HCT116 (cell line): ENCODE measurements at regions not wholly inside any gene's neighbourhood (a gene's known extent, or its start where the extent isn't known, plus 50 kb on each side); places are given as distances from the start of the nearest gene placed in this dataset.

ENCODE experiments used
- ATAC-seq: fragments of 200-7000 bp; cut with Tn5 transposase; 2 replicates; pipeline ENCODE4 v1.9.1; 2020; ENCODE audit warnings: mild to moderate bottlenecking, moderate library complexity
- BruUV-seq: library from RNA; stranded (reverse); fragments of 400-500 nt; replicated peaks from 2 replicates; lab custom pipeline; 2021; lab: Mats Ljungman, UMichigan
- CTCF ChIA-PET: fragments of 300-600 bp; sonication (Branson Sonifier 250); formaldehyde crosslinking; loops from one replicate; lab custom pipeline; 2021; ENCODE audit warnings: antibody characterized with exemption; lab: Charles Lee
- POLR2A ChIA-PET: fragments of 300-600, 350-600 bp; sonication (Branson Sonifier 250); formaldehyde crosslinking; loops from one replicate; lab custom pipeline; 2021; ENCODE audit warnings: antibody characterized with exemption; lab: Charles Lee
- RAD21 ChIA-PET, 2 experiments: fragments of 300-600 bp; sonication (Branson Sonifier 250); formaldehyde crosslinking; loops; one replicate each; lab custom pipeline; 2023; ENCODE audit warnings: low total read pairs in 2 of 2; ENCODE audit not compliant: uncharacterized antibody in 2 of 2, unreplicated experiment in 2 of 2, low non-redundant PET in 1 of 2; lab: Charles Lee
- DNase-seq: peaks from one replicate; pipeline ENCODE4 v3.0.0-alpha.2; 2010; ENCODE audit warnings: low read depth, low spot score
- H2AFZ ChIP-seq: fragments of 200-600 bp; shearing (Covaris generic), sonication (generic); 2 replicates; pipeline ENCODE4 v1.6.1; 2017; ENCODE audit warnings: low read depth, mixed run types, mixed read lengths, antibody characterized with exemption, low read length; ENCODE audit not compliant: poor library complexity, severe bottlenecking
- H3K27ac ChIP-seq: 2 replicates; pipeline ENCODE4 v1.5.1; 2012; ENCODE audit warnings: low read depth, low read length
- H3K27me3 ChIP-seq: fragments of 200-600 bp; sonication (generic); 2 replicates; pipeline ENCODE4 v1.6.1; 2016; ENCODE audit warnings: mixed run types, low read length, mixed read lengths; ENCODE audit not compliant: insufficient read depth
- H3K36me3 ChIP-seq, 2 experiments: fragments of 200-500 bp in 1 of 2; fragments of 200-600 bp in 1 of 2; sonication (Bioruptor generic) in 1 of 2; sonication (generic) in 1 of 2; 2 replicates each; pipeline versions ENCODE4 v1.5.1 to v1.6.1; 2014 to 2016; ENCODE audit warnings: low read length in 2 of 2, inconsistent platforms in 1 of 2, mixed read lengths in 1 of 2, mixed run types in 1 of 2; ENCODE audit not compliant: insufficient read depth in 2 of 2, control insufficient read depth in 1 of 2
- H3K4me1 ChIP-seq, 2 experiments: fragments of 200-600 bp in 1 of 2; sonication (generic) in 1 of 2; 2 replicates each; pipeline versions ENCODE4 v1.5.1 to v1.6.1; 2012 to 2017; ENCODE audit warnings: low read length in 2 of 2, inconsistent platforms in 1 of 2, mild to moderate bottlenecking in 1 of 2, mixed read lengths in 1 of 2, mixed run types in 1 of 2, moderate library complexity in 1 of 2; ENCODE audit not compliant: insufficient read depth in 2 of 2, control insufficient read depth in 1 of 2
- H3K4me2 ChIP-seq: fragments of 200-600 bp; sonication (generic); 2 replicates; pipeline ENCODE4 v1.6.1; 2017; ENCODE audit warnings: mixed run types, low read length, mixed read lengths
- H3K4me3 ChIP-seq, 2 experiments: fragments of 200-600 bp in 1 of 2; sonication (generic) in 1 of 2; replicated peaks in 1 of 2; 2 replicates each; pipeline ENCODE4 v1.5.1; 2011 to 2016; ENCODE audit warnings: low read length in 2 of 2, control low read depth in 1 of 2, low read depth in 1 of 2, mild to moderate bottlenecking in 1 of 2, mixed read lengths in 1 of 2, mixed run types in 1 of 2
- H3K79me2 ChIP-seq: fragments of 200-600 bp; sonication (generic); 2 replicates; pipeline ENCODE4 v1.6.1; 2017; ENCODE audit warnings: mild to moderate bottlenecking, mixed run types, low read length, moderate library complexity, mixed read lengths; ENCODE audit not compliant: insufficient read depth
- H3K9ac ChIP-seq: fragments of 200-600 bp; sonication (generic); 2 replicates; pipeline ENCODE4 v1.6.1; 2016; ENCODE audit warnings: low read length, mixed read lengths
- H3K9me2 ChIP-seq: fragments of 200-600 bp; sonication (generic), shearing (Covaris generic); 2 replicates; pipeline ENCODE4 v1.6.1; 2017; ENCODE audit warnings: mixed run types, mild to moderate bottlenecking, moderate library complexity; ENCODE audit not compliant: insufficient read depth
- H3K9me3 ChIP-seq, 2 experiments: fragments of 200-500 bp in 1 of 2; fragments of 200-600 bp in 1 of 2; sonication (Bioruptor generic) in 1 of 2; sonication (generic) in 1 of 2; 2 replicates each; pipeline ENCODE4 v1.6.1; 2014 to 2017; ENCODE audit warnings: low read length in 2 of 2, mixed read lengths in 2 of 2, inconsistent platforms in 1 of 2, low read depth in 1 of 2, mild to moderate bottlenecking in 1 of 2, mixed run types in 1 of 2, moderate library complexity in 1 of 2; ENCODE audit not compliant: control insufficient read depth in 1 of 2, insufficient read depth in 1 of 2
- H4K20me1 ChIP-seq: fragments of 200-600 bp; sonication (generic), shearing (Covaris generic); 2 replicates; pipeline ENCODE4 v1.6.1; 2017; ENCODE audit warnings: mixed run types, mild to moderate bottlenecking, moderate library complexity; ENCODE audit not compliant: insufficient read depth
- ATF3 ChIP-seq: IDR thresholded peaks from 2 replicates; pipeline ENCODE4 v1.6.1; 2012
- CBX3 ChIP-seq: IDR thresholded peaks from 2 replicates; pipeline ENCODE4 v1.6.1; 2012; ENCODE audit warnings: low read depth
- CEBPB ChIP-seq: IDR thresholded peaks from 2 replicates; pipeline ENCODE4 v1.6.1; 2012; ENCODE audit warnings: low read depth
- EGR1 ChIP-seq: IDR thresholded peaks from 2 replicates; pipeline ENCODE4 v1.6.1; 2012; ENCODE audit warnings: low read depth
- ELF1 ChIP-seq: IDR thresholded peaks from 2 replicates; pipeline ENCODE4 v1.6.1; 2012; ENCODE audit warnings: low read depth, borderline replicate concordance
- EZH2phosphoT487 ChIP-seq: fragments of 200-600 bp; IDR thresholded peaks from 2 replicates; pipeline ENCODE4 v1.6.1; 2018; ENCODE audit warnings: antibody characterized with exemption, borderline replicate concordance
- FOSL1 ChIP-seq: IDR thresholded peaks from 2 replicates; pipeline ENCODE4 v1.6.1; 2012; ENCODE audit warnings: low read depth
- JUND ChIP-seq: IDR thresholded peaks from 2 replicates; pipeline ENCODE4 v1.6.1; 2012
- POLR2A ChIP-seq: IDR thresholded peaks from 2 replicates; pipeline ENCODE4 v1.7.0; 2011; ENCODE audit warnings: borderline replicate concordance; ENCODE audit not compliant: insufficient read depth, insufficient read length; ENCODE audit errors: extremely low read depth
- POLR2AphosphoS5 ChIP-seq: IDR thresholded peaks from 2 replicates; pipeline ENCODE4 v1.6.1; 2011; ENCODE audit warnings: mild to moderate bottlenecking, low read depth, low read length, moderate library complexity
- SP1 ChIP-seq: IDR thresholded peaks from 2 replicates; pipeline ENCODE4 v1.6.1; 2012; ENCODE audit warnings: low read depth
- SRF ChIP-seq: IDR thresholded peaks from 2 replicates; pipeline ENCODE4 v1.6.1; 2012; ENCODE audit warnings: low read depth
- TCF7L2 ChIP-seq: IDR thresholded peaks from 2 replicates; pipeline ENCODE4 v1.7.0; 2011; ENCODE audit warnings: borderline replicate concordance, inconsistent platforms; ENCODE audit not compliant: insufficient read depth, insufficient read length; ENCODE audit errors: extremely low read depth
- YY1 ChIP-seq: IDR thresholded peaks from 2 replicates; pipeline ENCODE4 v1.6.1; 2011; ENCODE audit warnings: low read length, low read depth, moderate library complexity, mild to moderate bottlenecking; ENCODE audit not compliant: insufficient replicate concordance; ENCODE audit errors: extremely low read depth
- ZFX ChIP-seq: fragments of 450-650 bp; IDR thresholded peaks from 2 replicates; pipeline ENCODE4 v1.6.1; 2017
- intact Hi-C: fragments of 100-400 bp; cut with micrococcal nuclease; formaldehyde crosslinking; loops from 2 replicates; pipeline ENCODE4 v1.10.0; 2022
- TF ChIP-seq, protein P1 (sequence below), 3 experiments: fragments of 200-600 bp in 1 of 3; sonication (generic) in 1 of 3; IDR thresholded peaks in 2 of 3; conservative IDR thresholded peaks in 1 of 3; 2 replicates each; pipeline ENCODE4 v1.5.1; 2012 to 2017; ENCODE audit warnings: low read depth in 2 of 3, low read length in 2 of 3, antibody characterized with exemption in 1 of 3, borderline replicate concordance in 1 of 3, control low read depth in 1 of 3, mild to moderate bottlenecking in 1 of 3, mixed read lengths in 1 of 3, mixed run types in 1 of 3, moderate library complexity in 1 of 3; ENCODE audit not compliant: insufficient read depth in 1 of 3
- TF ChIP-seq, protein P2 (sequence below): IDR thresholded peaks from 2 replicates; pipeline ENCODE4 v1.6.1; 2012; ENCODE audit warnings: low read depth

GRCh38 chr4:163941221-163941905 is 446.9 kb downstream of the TMA16 start (continued):
- TF ChIP-seq, protein P1, sequence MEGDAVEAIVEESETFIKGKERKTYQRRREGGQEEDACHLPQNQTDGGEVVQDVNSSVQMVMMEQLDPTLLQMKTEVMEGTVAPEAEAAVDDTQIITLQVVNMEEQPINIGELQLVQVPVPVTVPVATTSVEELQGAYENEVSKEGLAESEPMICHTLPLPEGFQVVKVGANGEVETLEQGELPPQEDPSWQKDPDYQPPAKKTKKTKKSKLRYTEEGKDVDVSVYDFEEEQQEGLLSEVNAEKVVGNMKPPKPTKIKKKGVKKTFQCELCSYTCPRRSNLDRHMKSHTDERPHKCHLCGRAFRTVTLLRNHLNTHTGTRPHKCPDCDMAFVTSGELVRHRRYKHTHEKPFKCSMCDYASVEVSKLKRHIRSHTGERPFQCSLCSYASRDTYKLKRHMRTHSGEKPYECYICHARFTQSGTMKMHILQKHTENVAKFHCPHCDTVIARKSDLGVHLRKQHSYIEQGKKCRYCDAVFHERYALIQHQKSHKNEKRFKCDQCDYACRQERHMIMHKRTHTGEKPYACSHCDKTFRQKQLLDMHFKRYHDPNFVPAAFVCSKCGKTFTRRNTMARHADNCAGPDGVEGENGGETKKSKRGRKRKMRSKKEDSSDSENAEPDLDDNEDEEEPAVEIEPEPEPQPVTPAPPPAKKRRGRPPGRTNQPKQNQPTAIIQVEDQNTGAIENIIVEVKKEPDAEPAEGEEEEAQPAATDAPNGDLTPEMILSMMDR (IDR thresholded peaks at IDR 0.05 in 2 of 3, conservative IDR thresholded peaks at IDR 0.05 in 1 of 3; ENCODE audit: borderline replicate concordance in 1 of 3, insufficient read depth in 1 of 3, low read depth in 2 of 3, low read length in 2 of 3) = no peak
- no peak for TF ChIP-seq EGR1

GRCh38 chr4:163948920-163949455 is 454.5 kb downstream of the TMA16 start:
- Histone ChIP-seq H4K20me1 (no peaks in the 10 kb centered on the region), H3K4me3 (no peak overlapping the region), H3K9me2 (no peaks in the 10 kb centered on the region), H2AFZ (no peak overlapping the region), H3K79me2 (no peaks in the 10 kb centered on the region), H3K4me2 (no peak overlapping the region), H3K4me1 (no peaks in the 10 kb centered on the region), H3K27me3 (no peaks in the 10 kb centered on the region), H3K36me3 (no peaks in the 10 kb centered on the region), H3K9me3 (no peaks in the 10 kb centered on the region), H3K9ac (no peak overlapping the region), H3K27ac (no peak overlapping the region)
- ATAC-seq (no peak), DNase-seq (no peak)
- no TSS peak for BruUV-seq
- ChIA-PET RAD21 (no interaction called here), POLR2A (no interaction called here), CTCF (no interaction called here)
- intact Hi-C loops = no loop called here
- TF ChIP-seq FOSL1 (no peak), YY1 (no peak), POLR2A (no peak), EZH2phosphoT487 (no peak), ATF3 (no peak), ELF1 (no peak), CBX3 (no peak), CEBPB (no peak), ZFX (no peak), SRF (no peak), TCF7L2 (no peak), JUND (no peak), SP1 (no peak), POLR2AphosphoS5 (no peak), EGR1 (no peak)
- TF ChIP-seq, protein P1 (IDR thresholded peaks at IDR 0.05 in 2 of 3, conservative IDR thresholded peaks at IDR 0.05 in 1 of 3; ENCODE audit: borderline replicate concordance in 1 of 3, insufficient read depth in 1 of 3, low read depth in 2 of 3, low read length in 2 of 3) = no peak
- TF ChIP-seq, protein P2, sequence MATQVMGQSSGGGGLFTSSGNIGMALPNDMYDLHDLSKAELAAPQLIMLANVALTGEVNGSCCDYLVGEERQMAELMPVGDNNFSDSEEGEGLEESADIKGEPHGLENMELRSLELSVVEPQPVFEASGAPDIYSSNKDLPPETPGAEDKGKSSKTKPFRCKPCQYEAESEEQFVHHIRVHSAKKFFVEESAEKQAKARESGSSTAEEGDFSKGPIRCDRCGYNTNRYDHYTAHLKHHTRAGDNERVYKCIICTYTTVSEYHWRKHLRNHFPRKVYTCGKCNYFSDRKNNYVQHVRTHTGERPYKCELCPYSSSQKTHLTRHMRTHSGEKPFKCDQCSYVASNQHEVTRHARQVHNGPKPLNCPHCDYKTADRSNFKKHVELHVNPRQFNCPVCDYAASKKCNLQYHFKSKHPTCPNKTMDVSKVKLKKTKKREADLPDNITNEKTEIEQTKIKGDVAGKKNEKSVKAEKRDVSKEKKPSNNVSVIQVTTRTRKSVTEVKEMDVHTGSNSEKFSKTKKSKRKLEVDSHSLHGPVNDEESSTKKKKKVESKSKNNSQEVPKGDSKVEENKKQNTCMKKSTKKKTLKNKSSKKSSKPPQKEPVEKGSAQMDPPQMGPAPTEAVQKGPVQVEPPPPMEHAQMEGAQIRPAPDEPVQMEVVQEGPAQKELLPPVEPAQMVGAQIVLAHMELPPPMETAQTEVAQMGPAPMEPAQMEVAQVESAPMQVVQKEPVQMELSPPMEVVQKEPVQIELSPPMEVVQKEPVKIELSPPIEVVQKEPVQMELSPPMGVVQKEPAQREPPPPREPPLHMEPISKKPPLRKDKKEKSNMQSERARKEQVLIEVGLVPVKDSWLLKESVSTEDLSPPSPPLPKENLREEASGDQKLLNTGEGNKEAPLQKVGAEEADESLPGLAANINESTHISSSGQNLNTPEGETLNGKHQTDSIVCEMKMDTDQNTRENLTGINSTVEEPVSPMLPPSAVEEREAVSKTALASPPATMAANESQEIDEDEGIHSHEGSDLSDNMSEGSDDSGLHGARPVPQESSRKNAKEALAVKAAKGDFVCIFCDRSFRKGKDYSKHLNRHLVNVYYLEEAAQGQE = no peak
